Posterior vena cava (tissue), 2 donors: ENCODE measurements at regions not wholly inside any gene's neighbourhood (a gene's known extent, or its start where the extent isn't known, plus 50 kb on each side); places are given as distances from the start of the nearest gene placed in this dataset.
A peak's percentile ranks its signal among the peaks of the same experiment; 100 is the strongest.

ENCODE experiments used
- DNase-seq: peaks from one replicate; pipeline ENCODE4 v3.0.0-alpha.2; 2020; ENCODE audit warnings: low spot score
- intact Hi-C, 2 donors: fragments of 100-400 bp; cut with DNase I; formaldehyde crosslinking; loops; one replicate each; pipeline versions ENCODE4 v1.14.1 to v1.14.2; 2022 to 2023
- donor health status: DM: yes; HTN: yes; CAD: no.
- donor health status: DM: yes; HTN: yes; CAD: no.

DNA sequence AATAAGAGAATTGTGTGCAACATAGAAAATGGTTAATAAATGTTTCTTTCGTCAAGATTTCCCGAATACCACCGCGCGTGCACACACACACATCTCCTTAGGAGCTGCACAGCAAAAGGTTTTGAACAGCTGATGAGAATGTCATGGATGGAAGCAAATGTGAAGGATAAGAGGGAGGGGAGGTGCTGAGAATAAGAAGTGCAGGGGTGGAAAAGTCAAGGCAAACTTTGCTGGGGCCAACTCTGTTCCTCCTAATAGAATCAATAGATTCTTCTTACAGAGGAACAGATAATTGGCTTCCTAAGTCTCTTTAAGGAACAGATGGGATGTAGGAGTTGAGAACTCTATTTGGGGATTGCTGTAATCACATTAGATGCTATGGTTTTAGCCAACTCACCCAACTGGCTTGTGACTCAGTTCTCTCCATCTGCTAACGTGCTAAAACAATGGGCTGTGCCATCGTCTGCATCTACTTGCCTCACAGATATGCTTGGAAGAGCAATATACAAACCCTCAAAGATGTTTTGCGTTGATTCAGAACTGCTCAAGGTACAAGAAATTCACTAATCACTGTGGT is 408.2 kb upstream of the CELF2 start:
- intact Hi-C loops: no loop called here
- DNase-seq: no peak

DNA sequence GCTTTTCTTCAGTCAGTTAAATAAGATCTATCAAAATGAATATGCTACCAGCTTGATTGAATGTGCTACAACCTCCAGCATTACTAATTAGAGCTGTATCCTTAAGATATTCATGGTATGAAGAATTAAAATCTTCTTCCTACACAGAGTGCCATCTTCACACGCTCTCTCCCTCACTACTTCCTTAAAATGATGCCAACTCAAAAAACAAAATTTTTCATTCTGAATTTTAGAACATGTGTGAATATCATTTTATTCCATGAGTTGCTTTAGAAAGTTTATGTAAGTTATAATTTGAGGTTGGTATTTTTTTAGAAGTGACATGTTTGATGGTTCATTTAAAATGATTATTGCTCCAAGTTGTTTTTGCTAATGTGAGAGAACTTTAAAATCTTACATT is 407.5 kb upstream of the CELF2 start:
- intact Hi-C loops: no loop called here
- DNase-seq: no peak

DNA sequence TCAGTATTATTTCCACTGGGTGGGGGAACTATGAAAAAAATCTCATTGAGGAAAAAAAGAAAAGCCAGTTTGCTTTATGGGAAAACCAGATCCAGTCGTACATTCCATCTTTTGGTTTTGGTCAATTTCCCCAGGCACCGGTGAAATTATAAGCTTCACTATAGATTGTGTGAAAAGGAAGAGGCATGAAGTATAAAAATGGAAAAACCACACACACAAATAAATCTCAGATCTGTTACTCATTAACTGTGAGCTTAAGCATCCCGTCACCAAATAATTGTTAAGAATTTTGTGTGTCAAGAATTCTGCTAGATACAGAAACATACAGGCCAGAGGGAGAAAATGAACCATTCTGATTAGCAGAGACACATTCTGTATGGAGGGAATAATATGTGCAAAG is 405.5 kb upstream of the CELF2 start:
- intact Hi-C loops: no loop called here
- DNase-seq: no peak

GRCh38 chr10:10613656-10614244 is 403.9 kb upstream of the CELF2 start:
- DNase-seq: no peak
- intact Hi-C loops: no loop called here

DNA sequence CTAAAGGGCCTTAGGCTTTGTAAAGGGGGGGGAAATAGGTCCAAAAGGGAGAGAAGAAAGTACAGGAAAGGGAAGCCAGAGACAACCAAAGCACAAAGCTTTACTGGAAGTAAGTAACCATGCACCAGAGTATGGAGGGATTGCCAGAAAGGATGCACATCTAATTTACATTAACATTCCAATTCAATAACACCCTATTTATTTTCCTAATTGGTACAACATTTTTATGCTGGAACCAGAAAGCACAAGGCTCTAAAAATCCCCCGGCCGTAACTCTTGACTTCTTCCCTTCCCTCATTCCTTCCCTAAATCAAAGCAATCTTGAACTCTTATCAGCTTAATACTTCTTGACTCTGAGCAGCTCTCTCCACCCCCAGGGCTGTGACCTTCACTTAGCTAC is 400.0 kb upstream of the CELF2 start:
- no peak for DNase-seq
- intact Hi-C loops: no loop called here

GRCh38 chr10:10618139-10618538 is 399.5 kb upstream of the CELF2 start:
- intact Hi-C loops: no loop called here
- DNase-seq: no peak

DNA sequence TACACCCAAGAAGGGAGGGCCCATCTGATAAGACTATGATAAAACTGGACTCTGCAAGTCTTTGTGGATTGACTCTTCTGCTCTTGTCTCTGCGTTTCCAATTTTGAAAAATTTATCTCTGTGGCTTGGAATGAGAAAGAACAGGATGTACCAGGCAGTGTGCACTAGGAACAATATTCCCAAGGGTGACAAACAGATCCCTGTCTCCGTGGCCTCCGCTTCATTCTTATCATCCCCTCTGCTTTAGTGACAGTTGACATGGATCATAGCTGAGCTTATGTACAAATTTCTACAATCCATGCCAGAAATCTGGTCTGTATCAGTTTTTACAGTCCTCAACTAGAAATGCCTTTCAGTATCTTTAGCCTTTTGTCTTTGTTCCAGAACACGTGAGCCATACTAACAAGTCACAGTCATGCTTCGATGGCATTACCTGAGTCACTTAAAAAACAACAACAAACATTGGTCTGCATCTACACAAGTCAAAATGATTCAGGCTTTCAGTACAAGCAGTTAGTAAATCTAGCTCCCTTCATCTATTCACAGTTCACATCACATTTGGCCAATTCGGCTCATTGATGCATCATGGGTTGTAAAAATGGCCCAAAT is 393.6 kb upstream of the CELF2 start:
- intact Hi-C loops: no loop called here
- DNase-seq: no peak

DNA sequence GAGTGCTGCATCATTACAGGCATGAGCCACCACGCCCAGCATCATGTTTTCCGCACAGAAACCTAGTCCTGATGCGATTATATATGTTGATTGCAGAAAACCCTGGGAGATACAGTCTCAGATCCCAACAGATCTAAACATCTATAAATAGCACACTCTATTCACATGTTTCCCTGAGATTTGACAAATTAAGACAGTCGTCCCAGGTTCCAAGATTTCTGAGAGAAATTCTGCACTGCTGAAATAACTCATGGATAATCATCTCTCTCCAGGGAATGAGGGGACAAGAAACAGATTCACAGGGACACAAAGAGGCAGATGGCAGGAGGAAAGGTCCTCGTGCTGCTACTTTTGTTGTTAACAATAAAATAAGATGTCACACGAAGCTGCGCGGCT is 393.1 kb upstream of the CELF2 start:
- intact Hi-C loops: no loop called here
- no peak for DNase-seq

GRCh38 chr10:10625491-10625890 is 392.2 kb upstream of the CELF2 start:
- intact Hi-C loops: no loop called here
- DNase-seq: no peak

DNA sequence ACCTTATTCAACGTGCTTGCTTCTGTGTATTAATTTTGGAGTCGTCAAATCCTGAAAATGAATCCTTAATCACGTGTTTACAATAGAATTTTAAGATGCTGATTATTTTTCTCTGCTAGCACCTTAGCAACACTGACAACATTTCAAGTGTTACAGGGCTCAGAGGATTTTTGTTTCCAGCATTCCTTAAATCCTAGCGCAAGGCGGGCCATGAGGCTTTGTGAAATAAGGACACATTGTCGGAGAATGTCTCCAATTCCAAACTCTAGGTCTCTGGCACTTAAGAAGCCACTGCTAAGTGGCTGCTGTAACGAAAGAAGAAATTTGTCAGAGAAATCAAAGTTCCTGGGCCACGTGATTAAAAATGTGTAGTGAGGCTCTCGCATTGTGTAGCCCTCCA is 390.9 kb upstream of the CELF2 start:
- intact Hi-C loops: no loop called here
- DNase-seq: no peak

GRCh38 chr10:10627414-10627813 is 390.3 kb upstream of the CELF2 start:
- intact Hi-C loops: no loop called here
- DNase-seq: no peak

DNA sequence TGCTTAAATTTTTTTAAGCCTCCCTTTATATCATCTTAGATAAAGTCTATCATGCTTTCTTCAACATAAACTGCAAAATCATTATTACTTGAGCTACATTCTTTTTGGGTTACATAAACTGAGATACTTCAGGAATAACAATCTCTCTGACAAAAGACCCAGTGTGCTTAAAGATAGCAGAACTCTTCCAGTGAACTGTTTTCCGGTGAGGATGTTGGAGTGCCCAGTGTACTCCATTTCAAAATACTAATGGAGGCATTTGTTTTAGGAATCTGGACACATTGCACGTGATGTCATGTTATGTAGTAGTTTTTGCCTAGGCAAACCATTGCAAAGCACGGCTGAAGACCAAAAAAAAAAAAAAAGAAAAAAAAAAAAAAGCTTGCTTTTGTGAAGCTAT is 388.2 kb upstream of the CELF2 start:
- intact Hi-C loops: no loop called here
- no peak for DNase-seq

DNA sequence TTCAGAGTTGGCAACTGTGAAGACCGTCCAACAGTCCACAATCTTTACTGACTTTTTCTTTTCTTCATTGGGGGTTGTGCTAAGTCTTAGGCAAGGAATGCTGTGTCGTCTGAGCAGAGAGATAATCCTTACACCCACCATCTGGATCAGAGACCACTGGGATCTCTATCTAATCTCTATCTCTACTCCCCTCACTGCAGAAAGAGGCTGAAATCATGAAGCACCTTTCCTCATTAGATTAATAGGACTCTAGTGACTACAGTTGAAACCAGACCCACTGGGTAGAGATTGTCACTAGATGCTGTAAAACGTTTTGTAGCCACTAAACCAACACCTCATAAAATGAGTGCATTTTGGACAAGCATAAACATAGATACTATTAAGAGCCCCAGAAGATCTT is 387.4 kb upstream of the CELF2 start:
- no peak for DNase-seq
- intact Hi-C loops: no loop called here

- no peak for DNase-seq
- intact Hi-C loops: no loop called here
These were observed 386.9 kb upstream of the CELF2 start for GRCh38 chr10:10630782-10631181.

GRCh38 chr10:10642189-10642588 is 375.5 kb upstream of the CELF2 start:
- intact Hi-C loops: no loop called here
- no peak for DNase-seq

- peak; percentile 89 for DNase-seq
- intact Hi-C loops: no loop called here
These were observed 374.9 kb upstream of the CELF2 start for GRCh38 chr10:10642751-10643150.

- intact Hi-C loops: no loop called here
- peak; percentile 81 for DNase-seq
These were observed 373.5 kb upstream of the CELF2 start for GRCh38 chr10:10644008-10644646.

- DNase-seq: no peak
These were observed 372.8 kb upstream of the CELF2 start for GRCh38 chr10:10644676-10645385.

DNA sequence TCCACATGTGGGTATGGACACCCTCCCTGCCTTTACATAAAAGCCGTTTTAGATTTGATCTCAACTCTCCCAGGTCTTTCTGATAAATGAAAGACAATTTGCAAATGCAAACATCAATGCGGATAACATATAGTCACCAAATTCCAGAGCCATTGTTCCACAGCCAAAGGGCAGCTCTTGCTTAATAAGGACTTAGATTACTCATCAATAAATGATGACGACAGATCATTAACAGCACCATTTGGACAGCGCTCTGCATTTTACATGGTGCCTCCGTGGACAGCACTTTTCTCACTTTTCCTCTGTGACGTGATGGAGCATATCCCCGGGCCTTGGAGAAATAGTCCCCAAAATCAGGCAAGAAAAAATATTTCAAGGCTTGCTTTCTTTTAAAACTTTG is 370.3 kb upstream of the CELF2 start:
- intact Hi-C loops: no loop called here
- no peak for DNase-seq

More at GRCh38 chr10:10644676-10645385, 372.8 kb upstream of the CELF2 start:
- intact Hi-C loops: no loop called here

DNA sequence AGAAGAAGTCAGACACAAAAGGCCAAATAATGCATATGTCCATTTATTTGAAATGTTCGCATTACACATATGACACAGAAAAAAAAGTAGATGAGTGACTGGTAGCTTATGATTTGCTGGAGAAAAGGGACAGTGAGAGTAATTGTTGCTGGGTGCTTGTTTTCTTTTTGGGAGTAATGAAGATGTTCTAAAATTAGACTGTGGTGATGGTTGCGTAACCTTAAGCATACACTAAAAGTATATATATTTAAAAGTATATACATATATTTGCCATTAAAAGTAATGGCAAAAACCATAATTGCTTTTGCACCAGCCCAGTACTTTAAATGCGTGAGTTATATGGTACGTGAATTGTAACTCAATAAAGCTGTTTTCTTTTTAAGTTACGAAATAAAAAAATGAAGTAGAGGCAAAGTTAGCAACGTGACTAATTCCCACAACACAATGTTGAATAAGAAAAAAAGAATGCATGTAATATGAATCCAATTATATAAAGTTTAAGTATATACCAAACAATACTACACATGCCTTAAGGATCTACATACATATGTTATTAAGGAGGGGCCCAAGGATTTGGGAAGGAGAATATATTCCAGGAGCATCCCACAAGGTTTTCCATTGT is 360.4 kb upstream of the CELF2 start:
- intact Hi-C loops: no loop called here
- DNase-seq: no peak
